GM12892 (cell line): ENCODE measurements at regions not wholly inside any gene's neighbourhood (a gene's known extent, or its start where the extent isn't known, plus 50 kb on each side); places are given as distances from the start of the nearest gene placed in this dataset.

Source experiments
- POLR2A ChIP-seq: IDR thresholded peaks from 2 replicates; pipeline ENCODE4 v1.6.1; 2011; ENCODE audit warnings: low read depth, low read length, control low read depth
- TAF1 ChIP-seq: IDR thresholded peaks from 2 replicates; pipeline ENCODE4 v1.6.1; 2011; ENCODE audit warnings: low read depth, mild to moderate bottlenecking, control low read depth, low read length, borderline replicate concordance

- TF ChIP-seq TAF1 (no peak), POLR2A (no peak)
Observed at GRCh38 chr11:119550053-119550752, 127.2 kb upstream of the THY1 start.
